ENCODE measurements at regions not wholly inside any gene's neighbourhood (a gene's known extent, or its start where the extent isn't known, plus 50 kb on each side); places are given as distances from the start of the nearest gene placed in this dataset.

- TF ChIP-seq CTCF (IDR thresholded peaks at IDR 0.05 in 4 of 5, conservative IDR thresholded peaks at IDR 0.05 in 1 of 5) (no peak), POLR2A (IDR thresholded peaks at IDR 0.05) (no peak)
Observed at GRCh38 chr1:2911421-2912178, 109.7 kb upstream of the ACTRT2 start.

Data from gastrocnemius medialis (tissue), 4 donors.